Upper lobe of left lung (tissue), 4 donors: ENCODE measurements at regions not wholly inside any gene's neighbourhood (a gene's known extent, or its start where the extent isn't known, plus 50 kb on each side); places are given as distances from the start of the nearest gene placed in this dataset.

Experiments
- CTCF ChIP-seq, 6 experiments: fragments of 450-650 bp in 4 of 6; fragments of 200-600 bp in 2 of 6; sonication (generic) in 2 of 6; IDR thresholded peaks; one replicate each; pipeline ENCODE4 v1.5.1; 2016 to 2019; ENCODE audit warnings: antibody characterized with exemption in 6 of 6
- POLR2A ChIP-seq, 4 donors: fragments of 450-650 bp; IDR thresholded peaks; one replicate each; pipeline ENCODE4 v1.5.1; 2016 to 2017; ENCODE audit warnings: antibody characterized with exemption in 4 of 4, mild to moderate bottlenecking in 2 of 4
- POLR2AphosphoS5 ChIP-seq, 2 donors: sonication (generic); formaldehyde crosslinking; IDR thresholded peaks; one replicate each; pipeline ENCODE4 v1.5.1; 2017; ENCODE audit warnings: antibody characterized with exemption in 2 of 2

GRCh38 chr2:145906354-145906753, 1386.4 kb upstream of the ZEB2 start:
- TF ChIP-seq CTCF (IDR thresholded peaks at IDR 0.05) (no peak), POLR2AphosphoS5 (IDR thresholded peaks at IDR 0.05) (no peak), POLR2A (IDR thresholded peaks at IDR 0.05) (no peak)
